ENCODE measurements at regions not wholly inside any gene's neighbourhood (a gene's known extent, or its start where the extent isn't known, plus 50 kb on each side); places are given as distances from the start of the nearest gene placed in this dataset.

GRCh38 chr1:228911225-228912210 is 176.2 kb downstream of the RHOU start:
- no peaks in the 10 kb centered on the region for H3K4me1 ChIP-seq
- ATAC-seq = no peak
- 67 to 72% methylated on average over 5 to 11 of the region's 14 CpGs for WGBS, 2 donors (ENCODE audit: low coverage in 1 of 2)
- H3K27me3 ChIP-seq = no peaks in the 10 kb centered on the region
- H3K27ac ChIP-seq = no peak overlapping the region
- no peak overlapping the region for H3K4me3 ChIP-seq
- H3K36me3 ChIP-seq = no peaks in the 10 kb centered on the region
- no peak for TF ChIP-seq POLR2AphosphoS5 (IDR thresholded peaks at IDR 0.05)
- TF ChIP-seq POLR2A (IDR thresholded peaks at IDR 0.05) = no peak
- TF ChIP-seq EP300 (IDR thresholded peaks at IDR 0.05) = no peak
- no peak for TF ChIP-seq CTCF (IDR thresholded peaks at IDR 0.05)
- peaks cover 0 to 6% (median 0%) of the 10 kb centered on the region in 3 donors for H3K9me3 ChIP-seq

- H3K27me3 ChIP-seq = no peaks in the 10 kb centered on the region
- no peaks in the 10 kb centered on the region for H3K9me3 ChIP-seq
- no peak overlapping the region for H3K4me3 ChIP-seq
- no peak for ATAC-seq
- H3K36me3 ChIP-seq = no peaks in the 10 kb centered on the region
- no peaks in the 10 kb centered on the region for H3K4me1 ChIP-seq
- TF ChIP-seq POLR2AphosphoS5 (IDR thresholded peaks at IDR 0.05) = no peak
- no peak for TF ChIP-seq EP300 (IDR thresholded peaks at IDR 0.05)
- TF ChIP-seq POLR2A (IDR thresholded peaks at IDR 0.05) = no peak
- no peak for TF ChIP-seq CTCF (IDR thresholded peaks at IDR 0.05)
- 91 to 92% methylated on average over 7 to 8 of the region's 8 CpGs for WGBS, 2 donors (ENCODE audit: low coverage in 1 of 2)
- no peak overlapping the region for H3K27ac ChIP-seq
These were observed 178.5 kb downstream of the RHOU start for GRCh38 chr1:228913626-228914414.

GRCh38 chr1:228914700-228915099 is 179.4 kb downstream of the RHOU start:
- Histone ChIP-seq H3K4me3 (no peak overlapping the region), H3K27ac (no peak overlapping the region), H3K9me3 (no peaks in the 10 kb centered on the region), H3K36me3 (no peaks in the 10 kb centered on the region), H3K4me1 (no peaks in the 10 kb centered on the region), H3K27me3 (no peaks in the 10 kb centered on the region)
- WGBS, 2 donors (ENCODE audit: low coverage in 1 of 2) = 71 to 92% methylated on average over 1 of the region's 1 CpG
- no peak for ATAC-seq
- TF ChIP-seq POLR2A (IDR thresholded peaks at IDR 0.05) (no peak), POLR2AphosphoS5 (IDR thresholded peaks at IDR 0.05) (no peak), CTCF (IDR thresholded peaks at IDR 0.05) (no peak), EP300 (IDR thresholded peaks at IDR 0.05) (no peak)

- H3K27ac ChIP-seq = no peak overlapping the region
- no peaks in the 10 kb centered on the region for H3K27me3 ChIP-seq
- TF ChIP-seq POLR2A (IDR thresholded peaks at IDR 0.05) = no peak
- no peak for TF ChIP-seq EP300 (IDR thresholded peaks at IDR 0.05)
- TF ChIP-seq CTCF (IDR thresholded peaks at IDR 0.05) = no peak
- TF ChIP-seq POLR2AphosphoS5 (IDR thresholded peaks at IDR 0.05) = no peak
- no peak overlapping the region for H3K4me3 ChIP-seq
- H3K4me1 ChIP-seq = no peaks in the 10 kb centered on the region
- WGBS, 2 donors (ENCODE audit: low coverage in 1 of 2) = 93 to 100% methylated on average over 6 to 8 of the region's 9 CpGs
- no peak for ATAC-seq
- H3K36me3 ChIP-seq = no peaks in the 10 kb centered on the region
- no peaks in the 10 kb centered on the region for H3K9me3 ChIP-seq
These were observed 182.1 kb downstream of the RHOU start for GRCh38 chr1:228917342-228917741.
